ENCODE measurements at regions not wholly inside any gene's neighbourhood (a gene's known extent, or its start where the extent isn't known, plus 50 kb on each side); places are given as distances from the start of the nearest gene placed in this dataset.

- Histone ChIP-seq H2AFZ (ENCODE audit: low read length) (no peak overlapping the region), H2AK5ac (ENCODE audit: low read depth, low read length) (no peak overlapping the region), H3K27me3 (replicated peaks in 1 of 4; ENCODE audit: control insufficient read depth in 3 of 4, extremely low read depth in 1 of 4, insufficient read depth in 3 of 4, low read length in 3 of 4) (peaks cover 0 to 1% (median 0%) of the 10 kb centered on the region in 4 experiments; a peak in 1 of 7 replicates), H3K4me1 (replicated peaks in 1 of 4; ENCODE audit: control insufficient read depth in 3 of 4, insufficient read depth in 4 of 4, low read length in 3 of 4) (no peaks in the 10 kb centered on the region), H4K5ac (ENCODE audit: insufficient read length, low read depth, low read length) (no peak overlapping the region), H2BK12ac (ENCODE audit: low read depth, low read length) (no peak overlapping the region), H3K4me2 (ENCODE audit: insufficient read depth in 1 of 2, low read depth in 2 of 2, low read length in 2 of 2) (no peak overlapping the region), H2BK15ac (ENCODE audit: low read length) (no peak overlapping the region), H3K14ac (ENCODE audit: insufficient read length) (no peak overlapping the region), H3K79me1 (ENCODE audit: low read depth, low read length) (no peaks in the 10 kb centered on the region), H4K20me1 (replicated peaks in 1 of 2; ENCODE audit: control insufficient read depth in 1 of 2, insufficient read depth in 2 of 2, low read length in 2 of 2) (no peaks in the 10 kb centered on the region), H3K79me2 (ENCODE audit: control insufficient read depth in 1 of 2, insufficient read depth in 2 of 2, low read length in 2 of 2) (no peaks in the 10 kb centered on the region), H2BK120ac (replicated peaks; ENCODE audit: low read depth, low read length) (no peak overlapping the region), H3K4ac (replicated peaks; ENCODE audit: insufficient read length, low read depth, low read length) (no peak overlapping the region), H3K36me3 (ENCODE audit: control insufficient read depth in 2 of 4, insufficient read depth in 4 of 4, low read length in 3 of 4) (no peaks in the 10 kb centered on the region), H3K23ac (ENCODE audit: insufficient read length) (no peak overlapping the region), H3K18ac (ENCODE audit: extremely low read depth, low read length) (no peak overlapping the region), H3K9ac (replicated peaks in 1 of 4; ENCODE audit: extremely low read depth in 1 of 4, low read depth in 3 of 4, low read length in 3 of 4) (no peak overlapping the region), H3K56ac (replicated peaks; ENCODE audit: insufficient read length, low read depth, low read length) (no peak overlapping the region), H3K23me2 (ENCODE audit: low read depth, low read length) (no peaks in the 10 kb centered on the region), H3K27ac (ENCODE audit: low read depth, low read length) (no peak overlapping the region), H4K91ac (replicated peaks; ENCODE audit: insufficient read length, low read length) (no peak overlapping the region), H2BK20ac (ENCODE audit: low read length) (no peak overlapping the region), H3K4me3 (ENCODE audit: extremely low read depth in 1 of 4, insufficient read depth in 2 of 4, low read depth in 3 of 4, low read length in 4 of 4) (no peak overlapping the region), H4K8ac (ENCODE audit: extremely low read depth, insufficient read depth, low read length) (no peak overlapping the region), H3K9me3 (ENCODE audit: insufficient read depth in 2 of 2, low read depth in 1 of 2, low read length in 1 of 2) (no peaks in the 10 kb centered on the region), H2BK5ac (ENCODE audit: low read depth, low read length) (no peak overlapping the region)
- TF ChIP-seq TCF12 (IDR thresholded peaks at IDR 0.05; ENCODE audit: low read depth, low read length) (no peak), TAF7 (optimal IDR thresholded peaks at IDR 0.05; ENCODE audit: borderline replicate concordance, low read depth, low read length) (no peak), RBBP5 (IDR thresholded peaks at IDR 0.05; ENCODE audit: borderline replicate concordance, low read depth, low read length) (no peak), CTCF (IDR thresholded peaks at IDR 0.05; ENCODE audit: control extremely low read depth in 1 of 3, insufficient read depth in 1 of 3, low read depth in 1 of 3, low read length in 3 of 3) (no peak), BACH1 (IDR thresholded peaks at IDR 0.05; ENCODE audit: low read length) (no peak), PHF8 (conservative IDR thresholded peaks at IDR 0.05; ENCODE audit: low read depth, low read length) (no peak), MAFK (IDR thresholded peaks at IDR 0.05; ENCODE audit: low read depth, low read length) (no peak), EGR1 (IDR thresholded peaks at IDR 0.05; ENCODE audit: borderline replicate concordance, low read depth, low read length) (no peak), CTBP2 (IDR thresholded peaks at IDR 0.05; ENCODE audit: borderline replicate concordance, insufficient read depth, insufficient read length, low read length) (no peak)
- CTCF ChIA-PET (ENCODE audit: partially characterized antibody): interaction anchor here (1.0 to 1.4 kb wide), 2 partner anchors 38 to 571 kb away, joined by 3 read pairs; no protein-coding TSS in a partner anchor
- POLR2A ChIA-PET (ENCODE audit: partially characterized antibody): no interaction called here
- DNase-seq (ENCODE audit: low read depth in 1 of 2, low spot score in 2 of 2) (no peak), FAIRE-seq (no peak)
- WGBS, 2 experiments (ENCODE audit: extremely low coverage in 1 of 2, insufficient coverage in 1 of 2, insufficient read length in 1 of 2, insufficient replicate concordance in 2 of 2, low coverage in 1 of 2, low lambda C conversion rate in 2 of 2, missing lambda C conversion rate in 1 of 2): 94% methylated on average over 6 of the region's 6 CpGs; no CpG with 5 or more reads in 1 of the 2 experiments
These were observed 418.5 kb upstream of the MEF2C start for GRCh38 chr5:89301321-89302025.
